ENCODE measurements at regions not wholly inside any gene's neighbourhood (a gene's known extent, or its start where the extent isn't known, plus 50 kb on each side); places are given as distances from the start of the nearest gene placed in this dataset.

DNA sequence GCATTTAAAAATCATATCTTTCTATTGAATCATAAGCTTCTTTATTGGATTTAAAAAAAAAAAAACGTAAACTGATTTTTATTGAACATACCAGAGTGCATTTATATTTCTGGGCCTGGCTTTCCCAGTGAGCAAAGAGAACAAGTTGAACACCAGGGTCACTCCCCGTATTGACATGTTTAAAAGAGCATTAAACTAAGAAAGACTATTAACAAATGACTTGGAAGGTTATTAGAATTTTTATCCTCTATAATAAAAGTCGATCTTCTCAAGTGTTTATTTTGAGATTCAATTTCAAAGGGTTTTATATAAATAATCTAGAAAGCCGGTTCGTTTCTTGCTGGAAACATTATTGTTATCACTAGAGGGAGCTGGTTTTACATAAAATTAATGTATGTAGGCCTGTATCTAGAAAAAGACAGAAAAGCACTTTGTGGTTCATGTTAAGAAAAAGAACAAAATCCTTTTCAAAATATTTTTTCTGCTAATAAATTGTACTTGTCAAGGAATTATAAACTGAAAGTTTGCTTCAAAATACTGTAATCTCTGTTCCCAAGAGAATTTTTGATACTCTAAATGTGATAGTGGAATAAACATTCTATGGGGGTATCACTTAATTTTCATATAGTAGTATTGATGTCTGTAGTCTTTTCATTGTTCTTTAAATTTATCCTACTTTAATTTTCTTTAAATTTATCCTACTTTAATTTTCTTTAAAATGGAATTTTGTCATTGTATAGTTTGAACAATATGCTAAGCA is 321.8 kb upstream of the MME start:
- H3K4me2 ChIP-seq, result no peak overlapping the region

DNA sequence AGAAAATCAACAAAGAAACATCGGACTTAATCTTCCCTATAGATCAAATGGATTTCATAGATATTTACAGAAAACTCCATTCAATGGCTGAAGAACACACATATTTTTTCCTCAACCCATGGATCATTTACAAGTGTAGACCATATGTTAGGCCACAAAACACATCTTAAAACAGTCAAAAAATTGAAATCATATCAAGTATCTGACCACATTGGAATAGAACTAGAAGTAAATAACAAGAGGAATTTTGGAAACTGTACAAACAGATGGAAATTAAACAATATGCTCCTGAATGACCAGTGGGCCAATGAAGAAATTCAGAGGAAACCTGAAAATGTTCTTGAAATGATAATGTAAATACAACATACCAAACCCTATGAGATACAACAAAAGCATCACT is 323.1 kb upstream of the GPR149 start:
- H3K27me3 ChIP-seq, result no peaks in the 10 kb centered on the region
- no peaks in the 10 kb centered on the region for H3K9me3 ChIP-seq
- no peak overlapping the region for H3K4me2 ChIP-seq
- no peak overlapping the region for H3K4me3 ChIP-seq
- no peaks in the 10 kb centered on the region for H3K36me3 ChIP-seq
- no peaks in the 10 kb centered on the region for H4K20me1 ChIP-seq
- H3K4me1 ChIP-seq, result no peaks in the 10 kb centered on the region
- H3K9ac ChIP-seq, result no peak overlapping the region
- no peak for TF ChIP-seq Cebpa-rat (IDR thresholded peaks at IDR 0.05)
- H3K27ac ChIP-seq, result no peak overlapping the region

More for the DNA sequence above, 321.8 kb upstream of the MME start:
- TF ChIP-seq Cebpa-rat (IDR thresholded peaks at IDR 0.05), result no peak
- Histone ChIP-seq H3K36me3 (no peaks in the 10 kb centered on the region), H4K20me1 (no peaks in the 10 kb centered on the region), H3K9ac (no peak overlapping the region), H3K4me3 (no peak overlapping the region), H3K27ac (no peak overlapping the region), H3K4me1 (no peaks in the 10 kb centered on the region), H3K27me3 (no peaks in the 10 kb centered on the region), H3K9me3 (no peaks in the 10 kb centered on the region)

- Histone ChIP-seq H4K20me1 (no peaks in the 10 kb centered on the region), H3K9me3 (no peaks in the 10 kb centered on the region), H3K27me3 (no peaks in the 10 kb centered on the region), H3K4me2 (no peak overlapping the region), H3K4me1 (no peaks in the 10 kb centered on the region), H3K4me3 (no peak overlapping the region), H3K9ac (no peak overlapping the region), H3K27ac (no peak overlapping the region), H3K36me3 (no peaks in the 10 kb centered on the region)
- TF ChIP-seq Cebpa-rat (IDR thresholded peaks at IDR 0.05), result no peak
Measured at GRCh38 chr3:154749514-154749913, 319.5 kb upstream of the GPR149 start.

- H3K4me3 ChIP-seq, result no peak overlapping the region
- no peaks in the 10 kb centered on the region for H3K36me3 ChIP-seq
- no peaks in the 10 kb centered on the region for H3K4me1 ChIP-seq
- H3K27ac ChIP-seq, result no peak overlapping the region
- no peak overlapping the region for H3K4me2 ChIP-seq
- H3K27me3 ChIP-seq, result no peaks in the 10 kb centered on the region
- H3K9ac ChIP-seq, result no peak overlapping the region
- H3K9me3 ChIP-seq, result peaks cover 11% of the 10 kb centered on the region
- TF ChIP-seq Cebpa-rat (IDR thresholded peaks at IDR 0.05), result no peak
- no peaks in the 10 kb centered on the region for H4K20me1 ChIP-seq
Measured at GRCh38 chr3:154745929-154746328, 315.9 kb upstream of the GPR149 start.

DNA sequence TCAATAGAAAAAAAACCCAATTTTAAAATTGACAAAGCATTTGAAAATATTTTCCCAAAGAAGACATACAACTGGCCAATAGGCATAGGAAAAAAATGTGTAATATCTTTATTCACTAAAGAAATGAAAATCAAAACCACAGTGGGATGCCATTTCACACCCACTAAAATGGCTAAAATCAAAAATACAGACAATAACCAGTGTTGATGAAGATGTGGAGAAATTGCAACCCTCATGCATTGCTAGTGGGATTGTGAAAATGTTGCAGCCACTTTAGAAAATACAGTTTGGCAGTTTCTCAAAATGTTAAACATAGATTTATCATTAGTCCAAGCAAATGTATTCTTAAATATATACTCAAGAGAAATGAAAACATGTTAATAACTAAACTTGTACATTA is 315.1 kb upstream of the GPR149 start:
- Histone ChIP-seq H3K4me3 (no peak overlapping the region), H3K4me2 (no peak overlapping the region), H3K27ac (no peak overlapping the region), H4K20me1 (no peaks in the 10 kb centered on the region), H3K4me1 (no peaks in the 10 kb centered on the region), H3K27me3 (no peaks in the 10 kb centered on the region), H3K9me3 (peaks cover 11% of the 10 kb centered on the region), H3K36me3 (no peaks in the 10 kb centered on the region), H3K9ac (no peak overlapping the region)
- TF ChIP-seq Cebpa-rat (IDR thresholded peaks at IDR 0.05), result no peak

- H3K36me3 ChIP-seq, result no peaks in the 10 kb centered on the region
- H3K4me3 ChIP-seq, result no peak overlapping the region
- no peak overlapping the region for H3K9ac ChIP-seq
- H3K4me1 ChIP-seq, result no peaks in the 10 kb centered on the region
- peaks cover 11% of the 10 kb centered on the region for H3K9me3 ChIP-seq
- no peaks in the 10 kb centered on the region for H4K20me1 ChIP-seq
- no peak overlapping the region for H3K4me2 ChIP-seq
- H3K27ac ChIP-seq, result no peak overlapping the region
- no peak for TF ChIP-seq Cebpa-rat (IDR thresholded peaks at IDR 0.05)
- H3K27me3 ChIP-seq, result no peaks in the 10 kb centered on the region
Measured at GRCh38 chr3:154743418-154743817, 313.4 kb upstream of the GPR149 start.

GRCh38 chr3:154734468-154734867 is 304.5 kb upstream of the GPR149 start:
- no peaks in the 10 kb centered on the region for H3K36me3 ChIP-seq
- H3K27ac ChIP-seq, result no peak overlapping the region
- no peaks in the 10 kb centered on the region for H3K9me3 ChIP-seq

GRCh38 chr3:154730186-154730585 is 300.2 kb upstream of the GPR149 start:
- no peak overlapping the region for H3K27ac ChIP-seq
- no peaks in the 10 kb centered on the region for H3K9me3 ChIP-seq

More at GRCh38 chr3:154734468-154734867, 304.5 kb upstream of the GPR149 start:
- H3K4me1 ChIP-seq, result no peaks in the 10 kb centered on the region
- no peak for TF ChIP-seq Cebpa-rat (IDR thresholded peaks at IDR 0.05)
- H4K20me1 ChIP-seq, result no peaks in the 10 kb centered on the region
- H3K4me2 ChIP-seq, result no peak overlapping the region
- no peak overlapping the region for H3K9ac ChIP-seq
- H3K4me3 ChIP-seq, result no peak overlapping the region
- no peaks in the 10 kb centered on the region for H3K27me3 ChIP-seq

DNA sequence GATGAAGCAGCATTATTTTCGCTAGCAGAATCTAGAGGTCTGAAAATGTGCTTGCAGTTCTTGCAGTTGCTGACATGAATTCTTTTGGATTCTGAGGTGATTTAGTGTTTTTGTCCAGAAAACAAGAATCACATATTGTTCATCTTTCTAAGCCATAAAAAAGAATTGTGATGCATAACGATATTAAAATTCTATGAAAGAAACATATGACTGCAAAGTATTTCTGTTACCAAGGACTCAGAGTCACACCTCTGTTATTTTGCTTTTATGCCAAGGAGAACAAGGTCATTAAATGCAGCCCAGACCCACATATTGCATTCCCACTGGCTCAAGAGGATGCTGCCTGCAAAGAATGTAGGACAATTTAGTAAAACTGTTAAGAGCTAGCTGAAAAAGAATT is 299.8 kb upstream of the GPR149 start:
- Histone ChIP-seq H3K27me3 (no peaks in the 10 kb centered on the region), H3K4me3 (no peak overlapping the region), H3K4me2 (no peak overlapping the region), H3K4me1 (no peaks in the 10 kb centered on the region), H3K9ac (no peak overlapping the region), H4K20me1 (no peaks in the 10 kb centered on the region), H3K9me3 (no peaks in the 10 kb centered on the region), H3K27ac (no peak overlapping the region), H3K36me3 (no peaks in the 10 kb centered on the region)
- TF ChIP-seq Cebpa-rat (IDR thresholded peaks at IDR 0.05), result no peak

More at GRCh38 chr3:154730186-154730585, 300.2 kb upstream of the GPR149 start:
- Histone ChIP-seq H3K27me3 (no peaks in the 10 kb centered on the region), H3K4me1 (no peaks in the 10 kb centered on the region), H3K36me3 (no peaks in the 10 kb centered on the region), H3K4me3 (no peak overlapping the region), H4K20me1 (no peaks in the 10 kb centered on the region), H3K9ac (no peak overlapping the region), H3K4me2 (no peak overlapping the region)
- no peak for TF ChIP-seq Cebpa-rat (IDR thresholded peaks at IDR 0.05)

DNA sequence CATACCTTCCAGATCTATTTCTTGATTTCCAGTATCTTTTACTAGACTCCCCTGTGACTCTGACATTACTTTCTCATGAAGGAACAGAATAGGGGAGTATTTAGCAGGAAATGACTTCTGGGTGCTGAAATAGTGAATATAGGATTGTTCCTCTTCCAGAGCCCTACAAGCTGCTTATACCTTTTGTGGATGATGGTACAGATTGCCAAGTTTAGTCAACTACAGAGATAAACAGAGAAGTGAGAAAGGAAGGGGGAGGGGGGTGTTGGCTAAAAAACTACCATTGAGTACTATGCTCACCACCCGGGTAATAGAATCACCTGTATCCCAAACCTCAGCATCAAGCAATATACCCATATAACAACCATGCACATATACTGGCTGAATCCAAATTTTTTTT is 298.3 kb upstream of the GPR149 start:
- H3K27ac ChIP-seq, result no peak overlapping the region
- H4K20me1 ChIP-seq, result no peaks in the 10 kb centered on the region
- no peaks in the 10 kb centered on the region for H3K9me3 ChIP-seq
- no peak for TF ChIP-seq Cebpa-rat (IDR thresholded peaks at IDR 0.05)
- H3K9ac ChIP-seq, result no peak overlapping the region
- H3K4me1 ChIP-seq, result no peaks in the 10 kb centered on the region
- no peak overlapping the region for H3K4me3 ChIP-seq
- H3K36me3 ChIP-seq, result no peaks in the 10 kb centered on the region
- H3K27me3 ChIP-seq, result no peaks in the 10 kb centered on the region
- H3K4me2 ChIP-seq, result no peak overlapping the region

DNA sequence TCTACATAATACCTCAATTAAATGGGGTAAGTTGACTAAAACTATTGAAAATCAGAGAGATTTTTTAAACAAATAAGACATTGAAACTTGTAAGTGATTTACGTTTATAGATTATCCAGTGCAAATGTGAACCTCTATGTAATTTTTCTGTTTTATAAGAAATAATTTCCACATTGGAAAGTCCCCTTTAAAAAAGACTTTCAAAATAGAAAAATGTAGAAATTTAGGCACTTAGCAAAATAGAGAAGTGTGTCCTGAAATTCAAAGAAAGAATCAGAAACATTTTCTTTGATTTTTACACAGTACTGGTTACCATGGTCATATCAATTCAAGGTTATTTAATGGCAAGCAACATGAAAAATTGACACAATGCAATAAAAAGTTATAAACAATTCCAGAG is 290.9 kb upstream of the GPR149 start:
- no peak overlapping the region for H3K4me2 ChIP-seq
- H3K9ac ChIP-seq, result no peak overlapping the region
- H3K36me3 ChIP-seq, result no peaks in the 10 kb centered on the region
- H3K9me3 ChIP-seq, result no peaks in the 10 kb centered on the region
- TF ChIP-seq Cebpa-rat (IDR thresholded peaks at IDR 0.05), result no peak
- no peaks in the 10 kb centered on the region for H3K4me1 ChIP-seq
- H3K27ac ChIP-seq, result no peak overlapping the region
- H4K20me1 ChIP-seq, result no peaks in the 10 kb centered on the region
- H3K27me3 ChIP-seq, result no peaks in the 10 kb centered on the region
- H3K4me3 ChIP-seq, result no peak overlapping the region

Measured in BLaER1 (cell line).